Astrocyte of the spinal cord (primary cell): ENCODE measurements at regions not wholly inside any gene's neighbourhood (a gene's known extent, or its start where the extent isn't known, plus 50 kb on each side); places are given as distances from the start of the nearest gene placed in this dataset.

ENCODE experiments used
- DNase-seq: peaks from one replicate; pipeline ENCODE4 v3.0.0; 2011; ENCODE audit warnings: low read depth, low spot score
- H3K4me3 ChIP-seq: 2 replicates; pipeline ENCODE4 v1.5.1; 2011; ENCODE audit warnings: low read depth, mild to moderate bottlenecking, low read length, moderate library complexity
- CTCF ChIP-seq: IDR thresholded peaks from 2 replicates; pipeline ENCODE4 v1.5.1; 2012; ENCODE audit warnings: low read depth, mild to moderate bottlenecking, low read length, inconsistent platforms
- in situ Hi-C: cut with HindIII; loops from 2 replicates; pipeline ENCODE4 v1.10.0; 2017; ENCODE audit warnings: low sequenced_read_pairs

- no peak overlapping the region for H3K4me3 ChIP-seq
- in situ Hi-C loops: no loop called here
- no peak for TF ChIP-seq CTCF
- DNase-seq: no peak
These were observed 241.9 kb downstream of the PTPRU start for GRCh38 chr1:29478151-29478791.

- in situ Hi-C loops: no loop called here
- TF ChIP-seq CTCF: no peak
- H3K4me3 ChIP-seq: no peak overlapping the region
- no peak for DNase-seq
These were observed 239.0 kb downstream of the PTPRU start for GRCh38 chr1:29475326-29475725.

GRCh38 chr1:29474274-29475244, 238.2 kb downstream of the PTPRU start:
- H3K4me3 ChIP-seq: no peak overlapping the region
- no peak for TF ChIP-seq CTCF
- DNase-seq: no peak
- in situ Hi-C loops: no loop called here

GRCh38 chr1:29473161-29473855, 237.0 kb downstream of the PTPRU start:
- no peak overlapping the region for H3K4me3 ChIP-seq
- TF ChIP-seq CTCF: no peak
- DNase-seq: no peak
- in situ Hi-C loops: no loop called here

- no peak overlapping the region for H3K4me3 ChIP-seq
- TF ChIP-seq CTCF: no peak
- in situ Hi-C loops: no loop called here
- no peak for DNase-seq
These were observed 235.4 kb downstream of the PTPRU start for GRCh38 chr1:29471487-29472313.

GRCh38 chr1:29470788-29471119, 234.4 kb downstream of the PTPRU start:
- in situ Hi-C loops: no loop called here
- H3K4me3 ChIP-seq: no peak overlapping the region
- TF ChIP-seq CTCF: no peak
- no peak for DNase-seq
